Stimulated activated CD4-positive, alpha-beta T cell treated with anti-CD3 and anti-CD28 coated beads, Interleukin-15, amount 100 ng/mL, for 48 hours (primary cell): ENCODE measurements at regions not wholly inside any gene's neighbourhood (a gene's known extent, or its start where the extent isn't known, plus 50 kb on each side); places are given as distances from the start of the nearest gene placed in this dataset.
A peak's percentile ranks its signal among the peaks of the same experiment; 100 is the strongest.
"Not testable (repeated sequence)": the region's sequence is repeated elsewhere in the genome, so short reads cannot be mapped to it uniquely, and the experiment has no call there.

Experiments
- DNase-seq, 2 donors: peaks; one replicate each; pipeline ENCODE4 v3.0.0-alpha.2; 2020; ENCODE audit warnings: low read depth in 2 of 2

- DNase-seq, result not testable (repeated sequence)
Measured at GRCh38 chr3:29182828-29183227, 98.0 kb upstream of the RBMS3 start.

- peak; percentile 13 to 18 for DNase-seq
Measured at GRCh38 chr3:29183346-29184087, 97.4 kb upstream of the RBMS3 start.

- no peak for DNase-seq
Measured at GRCh38 chr3:29185706-29186105, 95.2 kb upstream of the RBMS3 start.

GRCh38 chr3:29186131-29186599 is 94.7 kb upstream of the RBMS3 start:
- no peak for DNase-seq

GRCh38 chr3:29186982-29187725 is 93.7 kb upstream of the RBMS3 start:
- no peak for DNase-seq

GRCh38 chr3:29189328-29189727 is 91.5 kb upstream of the RBMS3 start:
- no peak for DNase-seq

- DNase-seq, result no peak
Measured at GRCh38 chr3:29194139-29194538, 86.7 kb upstream of the RBMS3 start.

- DNase-seq, result no peak
Measured at GRCh38 chr3:29195056-29195455, 85.8 kb upstream of the RBMS3 start.

GRCh38 chr3:29201604-29202003 is 79.3 kb upstream of the RBMS3 start:
- no peak for DNase-seq

- no peak for DNase-seq
Measured at GRCh38 chr3:29202378-29202777, 78.5 kb upstream of the RBMS3 start.

GRCh38 chr3:29203851-29204250 is 77.0 kb upstream of the RBMS3 start:
- DNase-seq, result no peak

- no peak for DNase-seq
Measured at GRCh38 chr3:29207427-29207826, 73.4 kb upstream of the RBMS3 start.

- no peak for DNase-seq
Measured at GRCh38 chr3:29212789-29213433, 68.0 kb upstream of the RBMS3 start.

- no peak for DNase-seq
Measured at GRCh38 chr3:29214009-29214658, 66.7 kb upstream of the RBMS3 start.

- DNase-seq, result no peak
Measured at GRCh38 chr3:29215948-29216347, 64.9 kb upstream of the RBMS3 start.

GRCh38 chr3:29226706-29227105 is 54.2 kb upstream of the RBMS3 start:
- DNase-seq, result no peak

GRCh38 chr3:29227307-29227706 is 53.6 kb upstream of the RBMS3 start:
- DNase-seq, result no peak
